Upper lobe of left lung (tissue), 6 donors: ENCODE measurements at regions not wholly inside any gene's neighbourhood (a gene's known extent, or its start where the extent isn't known, plus 50 kb on each side); places are given as distances from the start of the nearest gene placed in this dataset.

ENCODE experiments used
- ATAC-seq, 2 donors: fragments of 200-7000 bp; cut with Tn5 transposase; one replicate each; pipeline ENCODE4 v1.9.1; 2022; ENCODE audit warnings: mild to moderate bottlenecking in 2 of 2, moderate library complexity in 2 of 2; ENCODE audit not compliant: low FRiP score in 2 of 2
- DNase-seq, 2 donors: peaks; one replicate each; pipeline ENCODE4 v3.0.0-alpha.2; 2019 to 2020
- H3K27ac ChIP-seq, 4 donors: fragments of 200-600 bp; sonication (generic); one replicate each; pipeline ENCODE4 v1.5.1; 2016 to 2019
- H3K27me3 ChIP-seq, 4 donors: fragments of 200-600 bp; sonication (generic); one replicate each; pipeline ENCODE4 v1.5.1; 2017 to 2019
- H3K36me3 ChIP-seq, 4 donors: fragments of 200-600 bp; sonication (generic); one replicate each; pipeline ENCODE4 v1.5.1; 2016 to 2019
- H3K4me1 ChIP-seq, 4 donors: fragments of 200-600 bp; sonication (generic); one replicate each; pipeline ENCODE4 v1.5.1; 2018 to 2019
- H3K4me3 ChIP-seq, 4 donors: fragments of 200-600 bp; sonication (generic); one replicate each; pipeline ENCODE4 v1.5.1; 2017 to 2019; ENCODE audit warnings: mild to moderate bottlenecking in 2 of 4, moderate library complexity in 1 of 4
- H3K9me3 ChIP-seq, 4 donors: fragments of 200-600 bp; sonication (generic); one replicate each; pipeline ENCODE4 v1.5.1; 2018 to 2019
- EP300 ChIP-seq, 4 donors: sonication (generic); formaldehyde crosslinking; IDR thresholded peaks; one replicate each; pipeline ENCODE4 v1.5.1; 2017; ENCODE audit warnings: antibody characterized with exemption in 4 of 4, control low read depth in 2 of 4
- POLR2A ChIP-seq, 4 donors: fragments of 450-650 bp; IDR thresholded peaks; one replicate each; pipeline ENCODE4 v1.5.1; 2016 to 2017; ENCODE audit warnings: antibody characterized with exemption in 4 of 4, mild to moderate bottlenecking in 2 of 4
- POLR2AphosphoS5 ChIP-seq, 2 donors: sonication (generic); formaldehyde crosslinking; IDR thresholded peaks; one replicate each; pipeline ENCODE4 v1.5.1; 2017; ENCODE audit warnings: antibody characterized with exemption in 2 of 2
- WGBS, 2 donors: methylation state at CpG; one replicate each; pipeline ENCODE4 v1.1.5; 2017 to 2018; 5-methylcytosine and 5-hydroxymethylcytosine counted together
- TF ChIP-seq, protein P1 (sequence below), 6 experiments: fragments of 450-650 bp in 4 of 6; fragments of 200-600 bp in 2 of 6; sonication (generic) in 2 of 6; IDR thresholded peaks; one replicate each; pipeline ENCODE4 v1.5.1; 2016 to 2019; ENCODE audit warnings: antibody characterized with exemption in 6 of 6
- donor health status: DM: no; HTN: no; CAD: no; lungs with moderate emphysema.
- donor health status: DM: no; HTN: yes; CAD: no; lungs with severe emphysema.

DNA sequence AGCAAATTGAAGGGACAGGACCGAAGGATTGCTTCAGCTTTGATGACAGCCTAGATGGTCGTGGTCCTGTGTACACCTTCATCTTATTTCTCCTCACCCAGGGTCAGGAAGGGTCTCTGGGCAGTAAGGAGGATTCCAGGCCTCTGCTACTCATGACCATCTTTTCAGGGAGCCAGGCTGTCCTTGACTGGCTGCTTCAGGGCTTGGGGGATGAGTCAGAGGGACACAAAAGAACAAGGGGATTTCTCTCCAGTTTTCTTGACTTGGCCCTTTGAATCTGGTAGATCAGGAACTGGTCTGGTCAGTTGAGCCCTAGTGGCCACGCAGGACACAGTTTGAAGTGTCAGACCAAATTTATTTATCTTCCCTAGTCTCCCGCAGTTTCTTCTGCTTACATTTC is 402.1 kb upstream of the CHD6 start:
- DNase-seq, result no peak
- 50 to 53% methylated on average over 4 of the region's 4 CpGs for whole genome bisulfite sequencing, 2 donors
- TF ChIP-seq, protein P1, sequence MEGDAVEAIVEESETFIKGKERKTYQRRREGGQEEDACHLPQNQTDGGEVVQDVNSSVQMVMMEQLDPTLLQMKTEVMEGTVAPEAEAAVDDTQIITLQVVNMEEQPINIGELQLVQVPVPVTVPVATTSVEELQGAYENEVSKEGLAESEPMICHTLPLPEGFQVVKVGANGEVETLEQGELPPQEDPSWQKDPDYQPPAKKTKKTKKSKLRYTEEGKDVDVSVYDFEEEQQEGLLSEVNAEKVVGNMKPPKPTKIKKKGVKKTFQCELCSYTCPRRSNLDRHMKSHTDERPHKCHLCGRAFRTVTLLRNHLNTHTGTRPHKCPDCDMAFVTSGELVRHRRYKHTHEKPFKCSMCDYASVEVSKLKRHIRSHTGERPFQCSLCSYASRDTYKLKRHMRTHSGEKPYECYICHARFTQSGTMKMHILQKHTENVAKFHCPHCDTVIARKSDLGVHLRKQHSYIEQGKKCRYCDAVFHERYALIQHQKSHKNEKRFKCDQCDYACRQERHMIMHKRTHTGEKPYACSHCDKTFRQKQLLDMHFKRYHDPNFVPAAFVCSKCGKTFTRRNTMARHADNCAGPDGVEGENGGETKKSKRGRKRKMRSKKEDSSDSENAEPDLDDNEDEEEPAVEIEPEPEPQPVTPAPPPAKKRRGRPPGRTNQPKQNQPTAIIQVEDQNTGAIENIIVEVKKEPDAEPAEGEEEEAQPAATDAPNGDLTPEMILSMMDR (IDR thresholded peaks at IDR 0.05), result no peak
- TF ChIP-seq POLR2A (IDR thresholded peaks at IDR 0.05) (no peak), POLR2AphosphoS5 (IDR thresholded peaks at IDR 0.05) (no peak), EP300 (IDR thresholded peaks at IDR 0.05) (no peak)

DNA sequence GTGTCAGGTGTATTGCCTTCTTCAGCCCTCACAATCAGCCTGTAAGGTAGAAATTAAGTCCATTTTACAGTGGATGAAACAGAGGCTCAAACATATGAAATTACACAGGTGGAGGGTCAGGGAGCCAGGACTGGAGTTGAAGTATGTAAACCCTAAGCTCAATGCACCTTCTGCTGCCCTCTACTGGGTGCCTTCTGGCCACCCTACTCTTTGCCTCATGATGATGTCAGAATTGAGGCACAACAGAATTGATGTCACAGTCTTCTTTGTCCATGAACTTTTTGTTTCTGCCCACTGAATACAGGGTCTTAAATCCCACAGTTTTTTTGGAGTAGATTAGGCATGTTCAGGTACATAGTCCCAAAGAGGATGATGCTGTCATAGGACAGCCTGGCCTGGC is 400.8 kb upstream of the CHD6 start:
- no peaks in the 10 kb centered on the region for H3K4me1 ChIP-seq
- ATAC-seq, result no peak
- no peaks in the 10 kb centered on the region for H3K36me3 ChIP-seq
- H3K4me3 ChIP-seq, result no peak overlapping the region
- H3K27ac ChIP-seq, result no peak overlapping the region
- TF ChIP-seq EP300 (IDR thresholded peaks at IDR 0.05), result no peak
- no peak for TF ChIP-seq POLR2A (IDR thresholded peaks at IDR 0.05)
- TF ChIP-seq POLR2AphosphoS5 (IDR thresholded peaks at IDR 0.05), result no peak
- TF ChIP-seq, protein P1 (IDR thresholded peaks at IDR 0.05), result no peak
- H3K27me3 ChIP-seq, result no peaks in the 10 kb centered on the region
- no peak for DNase-seq
- no peaks in the 10 kb centered on the region for H3K9me3 ChIP-seq

More for the DNA sequence above, 402.1 kb upstream of the CHD6 start:
- no peaks in the 10 kb centered on the region for H3K27me3 ChIP-seq
- no peak overlapping the region for H3K27ac ChIP-seq
- ATAC-seq, result no peak
- H3K4me1 ChIP-seq, result no peaks in the 10 kb centered on the region
- no peaks in the 10 kb centered on the region for H3K9me3 ChIP-seq
- H3K4me3 ChIP-seq, result no peak overlapping the region
- no peaks in the 10 kb centered on the region for H3K36me3 ChIP-seq

DNA sequence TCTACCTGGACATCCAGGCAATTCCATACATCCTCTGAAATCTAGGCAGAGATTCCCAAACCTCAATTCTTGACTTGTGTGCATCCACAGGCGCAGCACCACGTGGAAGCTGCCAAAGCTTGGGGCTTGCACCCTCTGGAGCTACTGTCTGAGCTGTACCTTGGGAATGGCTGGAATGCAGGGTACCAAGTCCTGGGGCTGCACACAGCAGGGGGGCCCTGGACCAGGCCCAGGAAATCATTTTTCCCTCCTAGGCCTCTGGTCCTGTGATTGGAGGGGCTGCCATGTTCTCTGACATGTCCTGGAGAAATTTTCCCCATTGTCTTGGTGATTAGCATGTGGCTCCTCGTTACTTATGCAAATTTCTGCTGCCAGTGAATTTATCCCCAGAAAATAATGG is 391.9 kb upstream of the CHD6 start:
- no peak for TF ChIP-seq POLR2A (IDR thresholded peaks at IDR 0.05)
- TF ChIP-seq POLR2AphosphoS5 (IDR thresholded peaks at IDR 0.05), result no peak
- TF ChIP-seq EP300 (IDR thresholded peaks at IDR 0.05), result no peak
- whole genome bisulfite sequencing, 2 donors, result 74 to 82% methylated on average over 3 of the region's 3 CpGs

DNA sequence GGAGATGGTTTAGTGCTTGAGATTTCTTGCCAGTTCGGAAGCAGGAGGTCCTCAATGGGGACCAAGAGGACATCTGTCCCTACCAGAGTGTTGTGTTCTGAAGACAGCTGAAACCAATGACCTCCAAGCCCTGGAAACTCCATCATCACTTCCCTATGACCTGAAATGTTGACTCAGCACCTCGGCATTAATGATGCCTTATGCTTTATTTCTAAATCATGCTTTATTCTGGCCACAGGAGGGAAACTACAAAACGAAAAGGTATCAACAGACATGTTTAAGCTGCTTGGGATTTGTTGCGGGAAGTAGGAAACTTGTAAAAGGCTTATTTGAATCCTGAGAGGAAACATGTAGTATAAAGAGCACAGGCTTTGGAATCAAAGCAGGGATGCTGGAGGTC is 389.1 kb upstream of the CHD6 start:
- ATAC-seq, result no peak
- Histone ChIP-seq H3K4me1 (no peaks in the 10 kb centered on the region), H3K36me3 (no peaks in the 10 kb centered on the region), H3K4me3 (no peak overlapping the region), H3K27me3 (no peaks in the 10 kb centered on the region), H3K9me3 (peaks cover 0 to 11% (median 7%) of the 10 kb centered on the region in 4 donors), H3K27ac (no peak overlapping the region)
- WGBS, 2 donors, result 69 to 79% methylated on average over 3 to 4 of the region's 4 CpGs
- TF ChIP-seq POLR2A (IDR thresholded peaks at IDR 0.05) (no peak), POLR2AphosphoS5 (IDR thresholded peaks at IDR 0.05) (no peak), EP300 (IDR thresholded peaks at IDR 0.05) (no peak)
- TF ChIP-seq, protein P1 (IDR thresholded peaks at IDR 0.05), result no peak
- DNase-seq, result no peak

More for the DNA sequence above, 391.9 kb upstream of the CHD6 start:
- Histone ChIP-seq H3K9me3 (peaks cover 0 to 11% (median 7%) of the 10 kb centered on the region in 4 donors), H3K27me3 (no peaks in the 10 kb centered on the region), H3K4me1 (no peaks in the 10 kb centered on the region), H3K4me3 (no peak overlapping the region), H3K27ac (no peak overlapping the region), H3K36me3 (no peaks in the 10 kb centered on the region)
- ATAC-seq (no peak), DNase-seq (no peak)

DNA sequence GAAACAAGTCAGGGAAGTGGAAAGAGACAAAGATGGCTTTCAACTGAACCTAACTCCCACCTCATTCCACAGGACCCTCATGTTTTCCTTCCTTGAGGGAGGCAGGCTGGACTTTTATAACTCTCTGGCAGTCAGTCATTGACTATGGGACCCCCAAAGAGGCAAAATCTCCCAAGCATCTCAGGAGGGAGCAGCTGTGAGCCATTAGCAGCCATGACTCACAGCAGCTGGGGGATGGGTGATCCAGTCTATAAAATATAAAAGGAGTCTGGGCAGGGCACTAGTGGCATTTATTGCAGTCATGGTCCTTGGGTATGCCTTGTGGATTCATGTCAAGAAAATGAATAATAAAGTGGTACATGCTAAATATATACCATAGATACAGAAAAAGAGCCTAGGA is 387.0 kb upstream of the CHD6 start:
- Histone ChIP-seq H3K36me3 (no peaks in the 10 kb centered on the region), H3K4me3 (no peak overlapping the region), H3K4me1 (no peaks in the 10 kb centered on the region), H3K9me3 (peaks cover 0 to 10% (median 6%) of the 10 kb centered on the region in 4 donors), H3K27me3 (no peaks in the 10 kb centered on the region), H3K27ac (no peak overlapping the region)
- no peak for ATAC-seq
- no peak for DNase-seq
- no peak for TF ChIP-seq EP300 (IDR thresholded peaks at IDR 0.05)
- TF ChIP-seq, protein P1 (IDR thresholded peaks at IDR 0.05), result no peak
- no peak for TF ChIP-seq POLR2AphosphoS5 (IDR thresholded peaks at IDR 0.05)
- TF ChIP-seq POLR2A (IDR thresholded peaks at IDR 0.05), result no peak
